Nephron progenitor cell (in vitro differentiated cells): ENCODE measurements at regions not wholly inside any gene's neighbourhood (a gene's known extent, or its start where the extent isn't known, plus 50 kb on each side); places are given as distances from the start of the nearest gene placed in this dataset.
"Not testable (repeated sequence)": the region's sequence is repeated elsewhere in the genome, so short reads cannot be mapped to it uniquely, and the experiment has no call there.

ENCODE experiments used
- DNase-seq: peaks from one replicate; pipeline ENCODE4 v3.0.0; 2021
- H3K27ac Mint-ChIP-seq: 2 replicates; pipeline ENCODE4 v1.8.0; 2021; ENCODE audit warnings: mild to moderate bottlenecking, moderate library complexity, mixed read lengths
- H3K27me3 Mint-ChIP-seq: 2 replicates; pipeline ENCODE4 v1.8.0; 2021; ENCODE audit warnings: mild to moderate bottlenecking, low read depth, mixed read lengths; ENCODE audit not compliant: poor library complexity
- H3K36me3 Mint-ChIP-seq: 2 replicates; pipeline ENCODE4 v1.8.0; 2021; ENCODE audit warnings: low read depth, mixed read lengths
- H3K4me1 Mint-ChIP-seq: 2 replicates; pipeline ENCODE4 v1.8.0; 2021; ENCODE audit warnings: mixed read lengths
- H3K4me3 Mint-ChIP-seq: 2 replicates; pipeline ENCODE4 v1.8.0; 2021; ENCODE audit warnings: mild to moderate bottlenecking, moderate library complexity, mixed read lengths
- H3K9me3 Mint-ChIP-seq: 2 replicates; pipeline ENCODE4 v1.8.0; 2021; ENCODE audit warnings: mild to moderate bottlenecking, moderate library complexity, mixed read lengths

GRCh38 chr22:10747227-10747626 lies 4780.8 kb upstream of the OR11H1 start:
- not testable (repeated sequence) for DNase-seq, H3K4me3 Mint-ChIP-seq, H3K4me1 Mint-ChIP-seq, H3K27me3 Mint-ChIP-seq, H3K27ac Mint-ChIP-seq
- H3K9me3 Mint-ChIP-seq = peaks cover 80% of the 10 kb centered on the region
- H3K36me3 Mint-ChIP-seq = peaks cover 15% of the 10 kb centered on the region

- H3K4me3 Mint-ChIP-seq, DNase-seq, H3K27ac Mint-ChIP-seq, H3K36me3 Mint-ChIP-seq, H3K4me1 Mint-ChIP-seq, H3K27me3 Mint-ChIP-seq: not testable (repeated sequence)
- peaks cover 80% of the 10 kb centered on the region for H3K9me3 Mint-ChIP-seq
Observed at GRCh38 chr22:10748751-10749150, 4779.2 kb upstream of the OR11H1 start.

- not testable (repeated sequence) for H3K27ac Mint-ChIP-seq, H3K4me3 Mint-ChIP-seq, H3K4me1 Mint-ChIP-seq, DNase-seq, H3K27me3 Mint-ChIP-seq, H3K36me3 Mint-ChIP-seq
- H3K9me3 Mint-ChIP-seq = peaks cover 82% of the 10 kb centered on the region
Observed at GRCh38 chr22:10749423-10749822, 4778.6 kb upstream of the OR11H1 start.

- DNase-seq, H3K27me3 Mint-ChIP-seq, H3K4me1 Mint-ChIP-seq, H3K27ac Mint-ChIP-seq, H3K36me3 Mint-ChIP-seq, H3K4me3 Mint-ChIP-seq: not testable (repeated sequence)
- peaks cover 89% of the 10 kb centered on the region for H3K9me3 Mint-ChIP-seq
Observed at GRCh38 chr22:10753566-10753965, 4774.4 kb upstream of the OR11H1 start.

- peaks cover 83% of the 10 kb centered on the region for H3K9me3 Mint-ChIP-seq
- not testable (repeated sequence) for H3K36me3 Mint-ChIP-seq, H3K4me3 Mint-ChIP-seq, H3K27me3 Mint-ChIP-seq, DNase-seq, H3K4me1 Mint-ChIP-seq, H3K27ac Mint-ChIP-seq
Observed at GRCh38 chr22:10755350-10755749, 4772.6 kb upstream of the OR11H1 start.

GRCh38 chr22:10760418-10760817 lies 4767.6 kb upstream of the OR11H1 start:
- not testable (repeated sequence) for DNase-seq, H3K36me3 Mint-ChIP-seq, H3K27me3 Mint-ChIP-seq, H3K27ac Mint-ChIP-seq, H3K4me1 Mint-ChIP-seq, H3K4me3 Mint-ChIP-seq
- H3K9me3 Mint-ChIP-seq = peaks cover 75% of the 10 kb centered on the region

GRCh38 chr22:10766320-10766719 lies 4761.7 kb upstream of the OR11H1 start:
- not testable (repeated sequence) for H3K27ac Mint-ChIP-seq, H3K4me3 Mint-ChIP-seq
- peaks cover 74% of the 10 kb centered on the region for H3K9me3 Mint-ChIP-seq

GRCh38 chr22:10768875-10769274 lies 4759.1 kb upstream of the OR11H1 start:
- H3K4me3 Mint-ChIP-seq, H3K36me3 Mint-ChIP-seq, H3K4me1 Mint-ChIP-seq, H3K27me3 Mint-ChIP-seq, DNase-seq, H3K27ac Mint-ChIP-seq: not testable (repeated sequence)
- peaks cover 76% of the 10 kb centered on the region for H3K9me3 Mint-ChIP-seq

More at GRCh38 chr22:10766320-10766719, 4761.7 kb upstream of the OR11H1 start:
- not testable (repeated sequence) for H3K4me1 Mint-ChIP-seq, H3K36me3 Mint-ChIP-seq, H3K27me3 Mint-ChIP-seq, DNase-seq

- not testable (repeated sequence) for H3K27me3 Mint-ChIP-seq, H3K4me3 Mint-ChIP-seq, DNase-seq, H3K4me1 Mint-ChIP-seq, H3K27ac Mint-ChIP-seq, H3K36me3 Mint-ChIP-seq
- H3K9me3 Mint-ChIP-seq = peaks cover 84% of the 10 kb centered on the region
Observed at GRCh38 chr22:10771744-10772143, 4756.2 kb upstream of the OR11H1 start.

GRCh38 chr22:10773341-10773740 lies 4754.7 kb upstream of the OR11H1 start:
- not testable (repeated sequence) for H3K4me3 Mint-ChIP-seq, DNase-seq, H3K36me3 Mint-ChIP-seq, H3K27me3 Mint-ChIP-seq, H3K27ac Mint-ChIP-seq, H3K4me1 Mint-ChIP-seq
- H3K9me3 Mint-ChIP-seq = peaks cover 83% of the 10 kb centered on the region

- not testable (repeated sequence) for H3K27me3 Mint-ChIP-seq
- H3K9me3 Mint-ChIP-seq = peaks cover 89% of the 10 kb centered on the region
Observed at GRCh38 chr22:10775601-10776357, 4752.2 kb upstream of the OR11H1 start.

GRCh38 chr22:10776358-10776729 lies 4751.6 kb upstream of the OR11H1 start:
- H3K4me3 Mint-ChIP-seq, H3K27me3 Mint-ChIP-seq, DNase-seq, H3K27ac Mint-ChIP-seq, H3K4me1 Mint-ChIP-seq, H3K36me3 Mint-ChIP-seq: not testable (repeated sequence)
- H3K9me3 Mint-ChIP-seq = peaks cover 92% of the 10 kb centered on the region

More at GRCh38 chr22:10775601-10776357, 4752.2 kb upstream of the OR11H1 start:
- not testable (repeated sequence) for H3K27ac Mint-ChIP-seq, H3K4me1 Mint-ChIP-seq, DNase-seq, H3K36me3 Mint-ChIP-seq, H3K4me3 Mint-ChIP-seq

- H3K27me3 Mint-ChIP-seq, H3K4me3 Mint-ChIP-seq, H3K4me1 Mint-ChIP-seq, DNase-seq, H3K27ac Mint-ChIP-seq: not testable (repeated sequence)
- H3K36me3 Mint-ChIP-seq = peaks cover 13% of the 10 kb centered on the region
- H3K9me3 Mint-ChIP-seq = peaks cover 95% of the 10 kb centered on the region
Observed at GRCh38 chr22:10777733-10778132, 4750.3 kb upstream of the OR11H1 start.
